Lower leg skin (tissue), 3 donors: ENCODE measurements at regions not wholly inside any gene's neighbourhood (a gene's known extent, or its start where the extent isn't known, plus 50 kb on each side); places are given as distances from the start of the nearest gene placed in this dataset.

Experiments used
- CTCF ChIP-seq, 3 donors: fragments of 450-650 bp; IDR thresholded peaks; one replicate each; pipeline ENCODE4 v1.5.1; 2016; ENCODE audit warnings: antibody characterized with exemption in 3 of 3, mild to moderate bottlenecking in 3 of 3, moderate library complexity in 2 of 3
- POLR2A ChIP-seq, 2 donors: fragments of 450-650 bp; IDR thresholded peaks; one replicate each; pipeline ENCODE4 v1.6.1; 2016 to 2017; ENCODE audit warnings: antibody characterized with exemption in 2 of 2, mild to moderate bottlenecking in 1 of 2, moderate library complexity in 1 of 2

GRCh38 chr6:140071601-140072062 lies 697.2 kb upstream of the CITED2 start:
- TF ChIP-seq POLR2A (IDR thresholded peaks at IDR 0.05) (no peak), CTCF (IDR thresholded peaks at IDR 0.05) (no peak)
